ENCODE measurements at regions not wholly inside any gene's neighbourhood (a gene's known extent, or its start where the extent isn't known, plus 50 kb on each side); places are given as distances from the start of the nearest gene placed in this dataset.

GRCh38 chr7:21367537-21367936 lies 60.3 kb upstream of the SP4 start:
- Mint-ChIP-seq H3K27me3 (no peaks in the 10 kb centered on the region), H3K4me3 (no peak overlapping the region), H3K36me3 (ENCODE audit: low read depth) (no peaks in the 10 kb centered on the region), H3K9me3 (peaks cover under 1% of the 10 kb centered on the region), H3K4me1 (ENCODE audit: low read depth) (peaks cover 9% of the 10 kb centered on the region), H3K27ac (no peak overlapping the region)
- intact Hi-C loops (cut with micrococcal nuclease): no loop called here

GRCh38 chr7:21368317-21368716 lies 59.6 kb upstream of the SP4 start:
- peaks cover 9% of the 10 kb centered on the region for H3K4me1 Mint-ChIP-seq (ENCODE audit: low read depth)
- H3K9me3 Mint-ChIP-seq: peaks cover 9% of the 10 kb centered on the region
- no peak overlapping the region for H3K27ac Mint-ChIP-seq
- H3K4me3 Mint-ChIP-seq: no peak overlapping the region
- intact Hi-C loops (cut with micrococcal nuclease): no loop called here
- no peaks in the 10 kb centered on the region for H3K27me3 Mint-ChIP-seq
- H3K36me3 Mint-ChIP-seq (ENCODE audit: low read depth): no peaks in the 10 kb centered on the region

GRCh38 chr7:21370283-21370982 lies 57.5 kb upstream of the SP4 start:
- no peak overlapping the region for H3K27ac Mint-ChIP-seq
- peaks cover 8% of the 10 kb centered on the region for H3K4me1 Mint-ChIP-seq (ENCODE audit: low read depth)
- H3K27me3 Mint-ChIP-seq: no peaks in the 10 kb centered on the region
- H3K4me3 Mint-ChIP-seq: no peak overlapping the region
- intact Hi-C loops (cut with micrococcal nuclease): no loop called here
- no peaks in the 10 kb centered on the region for H3K36me3 Mint-ChIP-seq (ENCODE audit: low read depth)
- H3K9me3 Mint-ChIP-seq: peaks cover 9% of the 10 kb centered on the region

- Mint-ChIP-seq H3K4me3 (no peak overlapping the region), H3K27ac (no peak overlapping the region), H3K9me3 (peaks cover 9% of the 10 kb centered on the region), H3K4me1 (ENCODE audit: low read depth) (no peaks in the 10 kb centered on the region), H3K36me3 (ENCODE audit: low read depth) (no peaks in the 10 kb centered on the region), H3K27me3 (no peaks in the 10 kb centered on the region)
- intact Hi-C loops (cut with micrococcal nuclease): no loop called here
These were observed 56.5 kb upstream of the SP4 start for GRCh38 chr7:21371360-21371759.

GRCh38 chr7:21373031-21373430 lies 54.9 kb upstream of the SP4 start:
- Mint-ChIP-seq H3K4me3 (no peak overlapping the region), H3K4me1 (ENCODE audit: low read depth) (no peaks in the 10 kb centered on the region), H3K27ac (no peak overlapping the region), H3K27me3 (no peaks in the 10 kb centered on the region), H3K36me3 (ENCODE audit: low read depth) (peaks cover 5% of the 10 kb centered on the region), H3K9me3 (peaks cover 25% of the 10 kb centered on the region)
- intact Hi-C loops (cut with micrococcal nuclease): no loop called here

- Mint-ChIP-seq H3K4me3 (no peak overlapping the region), H3K4me1 (ENCODE audit: low read depth) (no peaks in the 10 kb centered on the region), H3K27me3 (no peaks in the 10 kb centered on the region), H3K9me3 (peaks cover 30% of the 10 kb centered on the region), H3K27ac (no peak overlapping the region), H3K36me3 (ENCODE audit: low read depth) (peaks cover 5% of the 10 kb centered on the region)
- intact Hi-C loops (cut with micrococcal nuclease): no loop called here
These were observed 53.7 kb upstream of the SP4 start for GRCh38 chr7:21374134-21374533.

GRCh38 chr7:21377545-21377944 lies 50.3 kb upstream of the SP4 start:
- H3K4me3 Mint-ChIP-seq: no peak overlapping the region
- peaks cover 30% of the 10 kb centered on the region for H3K9me3 Mint-ChIP-seq
- peaks cover 5% of the 10 kb centered on the region for H3K36me3 Mint-ChIP-seq (ENCODE audit: low read depth)
- no peaks in the 10 kb centered on the region for H3K4me1 Mint-ChIP-seq (ENCODE audit: low read depth)
- intact Hi-C loops (cut with micrococcal nuclease): no loop called here
- no peaks in the 10 kb centered on the region for H3K27me3 Mint-ChIP-seq
- H3K27ac Mint-ChIP-seq: no peak overlapping the region

All from dendritic cell treated with granulocyte-macrophage colony-stimulating factor and Interleukin-4, amounts not matched to agents 40 ng/mL and 50 ng/mL, for 4 days (primary cell).